Endothelial cell of umbilical vein (primary cell): ENCODE measurements at regions not wholly inside any gene's neighbourhood (a gene's known extent, or its start where the extent isn't known, plus 50 kb on each side); places are given as distances from the start of the nearest gene placed in this dataset.

Source experiments
- CTCF ChIP-seq, 2 donors: IDR thresholded peaks; 1 replicate in 1 of 2; 2 replicates in 1 of 2; pipeline ENCODE4 v1.5.1; 2011; ENCODE audit warnings: low read length in 2 of 2, mild to moderate bottlenecking in 2 of 2, moderate library complexity in 2 of 2, control low read depth in 1 of 2, inconsistent platforms in 1 of 2, low read depth in 1 of 2; ENCODE audit not compliant: insufficient read depth in 1 of 2; ENCODE audit errors: extremely low read depth in 1 of 2
- EZH2 ChIP-seq: IDR thresholded peaks from 2 replicates; pipeline ENCODE4 v1.6.1; 2012; ENCODE audit warnings: borderline replicate concordance, low read depth, mild to moderate bottlenecking, moderate library complexity, low read length, inconsistent platforms; ENCODE audit not compliant: severe bottlenecking
- FOS ChIP-seq: IDR thresholded peaks from 2 replicates; pipeline ENCODE4 v1.6.1; 2011; ENCODE audit warnings: mild to moderate bottlenecking, low read length, moderate library complexity, borderline replicate concordance; ENCODE audit not compliant: insufficient read depth
- MAX ChIP-seq: IDR thresholded peaks from 2 replicates; pipeline ENCODE4 v1.6.1; 2011; ENCODE audit not compliant: insufficient read depth, insufficient read length
- POLR2A ChIP-seq: IDR thresholded peaks from 2 replicates; pipeline ENCODE4 v1.6.1; 2012; ENCODE audit warnings: low read depth, mild to moderate bottlenecking, control low read depth, low read length
- POLR2AphosphoS5 ChIP-seq: IDR thresholded peaks from 2 replicates; pipeline ENCODE4 v1.6.1; 2012; ENCODE audit warnings: low read depth, mild to moderate bottlenecking, control low read depth, low read length, moderate library complexity; ENCODE audit not compliant: insufficient read depth

- TF ChIP-seq CTCF (IDR thresholded peaks at IDR 0.05; ENCODE audit: extremely low read depth in 1 of 2, insufficient read depth in 1 of 2, low read depth in 1 of 2, low read length in 2 of 2) (no peak), POLR2A (no peak), EZH2 (no peak), MAX (no peak), POLR2AphosphoS5 (no peak), FOS (no peak)
These were observed 72.5 kb downstream of the DNAJB9 start for GRCh38 chr7:108642126-108642525.
